ENCODE measurements at regions not wholly inside any gene's neighbourhood (a gene's known extent, or its start where the extent isn't known, plus 50 kb on each side); places are given as distances from the start of the nearest gene placed in this dataset.

- Histone ChIP-seq H3K4me3 (no peak overlapping the region), H3K36me3 (no peaks in the 10 kb centered on the region), H3K9me3 (no peaks in the 10 kb centered on the region), H3K4me1 (peaks cover 0 to 22% (median 4%) of the 10 kb centered on the region in 4 donors), H3K27me3 (no peaks in the 10 kb centered on the region), H3K27ac (no peak overlapping the region)
- DNase-seq, result no peak
- no peak for TF ChIP-seq CTCF (IDR thresholded peaks at IDR 0.05)
- intact Hi-C loops (cut with DNase I; ENCODE audit: low total_unique reads), result no loop called here
Measured at GRCh38 chr10:109432281-109432680, 491.0 kb downstream of the XPNPEP1 start.

- no peak for TF ChIP-seq CTCF (IDR thresholded peaks at IDR 0.05)
- intact Hi-C loops (cut with DNase I; ENCODE audit: low total_unique reads), result no loop called here
- Histone ChIP-seq H3K9me3 (no peaks in the 10 kb centered on the region), H3K36me3 (no peaks in the 10 kb centered on the region), H3K27me3 (no peaks in the 10 kb centered on the region), H3K4me3 (no peak overlapping the region), H3K4me1 (peaks cover 0 to 22% (median 4%) of the 10 kb centered on the region in 4 donors), H3K27ac (peak overlapping the region; percentile 62 to 63)
- no peak for DNase-seq
Measured at GRCh38 chr10:109430799-109431198, 492.5 kb downstream of the XPNPEP1 start.

GRCh38 chr10:109430043-109430760 lies 493.1 kb downstream of the XPNPEP1 start:
- Histone ChIP-seq H3K4me3 (no peak overlapping the region), H3K27ac (peak overlapping the region; percentile 62 to 63), H3K4me1 (peaks cover 0 to 22% (median 4%) of the 10 kb centered on the region in 4 donors), H3K27me3 (no peaks in the 10 kb centered on the region), H3K36me3 (no peaks in the 10 kb centered on the region), H3K9me3 (no peaks in the 10 kb centered on the region)
- intact Hi-C loops (cut with DNase I; ENCODE audit: low total_unique reads), result no loop called here
- DNase-seq, result peak in 1 of 2 donors; percentile 60
- no peak for TF ChIP-seq CTCF (IDR thresholded peaks at IDR 0.05)

- H3K27ac ChIP-seq, result no peak overlapping the region
- H3K9me3 ChIP-seq, result no peaks in the 10 kb centered on the region
- no peak for TF ChIP-seq CTCF (IDR thresholded peaks at IDR 0.05)
- H3K27me3 ChIP-seq, result no peaks in the 10 kb centered on the region
- no peak for DNase-seq
- no peaks in the 10 kb centered on the region for H3K36me3 ChIP-seq
- intact Hi-C loops (cut with DNase I; ENCODE audit: low total_unique reads), result no loop called here
- peaks cover 0 to 22% (median 4%) of the 10 kb centered on the region in 4 donors for H3K4me1 ChIP-seq
- H3K4me3 ChIP-seq, result no peak overlapping the region
Measured at GRCh38 chr10:109428775-109429491, 494.4 kb downstream of the XPNPEP1 start.

- no peak for DNase-seq
- no peaks in the 10 kb centered on the region for H3K9me3 ChIP-seq
- H3K36me3 ChIP-seq, result no peaks in the 10 kb centered on the region
- no peaks in the 10 kb centered on the region for H3K27me3 ChIP-seq
- H3K27ac ChIP-seq, result no peak overlapping the region
- intact Hi-C loops (cut with DNase I; ENCODE audit: low total_unique reads), result no loop called here
- peaks cover 0 to 22% (median 4%) of the 10 kb centered on the region in 4 donors for H3K4me1 ChIP-seq
- no peak for TF ChIP-seq CTCF (IDR thresholded peaks at IDR 0.05)
- H3K4me3 ChIP-seq, result no peak overlapping the region
Measured at GRCh38 chr10:109427411-109427810, 495.9 kb downstream of the XPNPEP1 start.
